Panc1 (cell line): ENCODE measurements at regions not wholly inside any gene's neighbourhood (a gene's known extent, or its start where the extent isn't known, plus 50 kb on each side); places are given as distances from the start of the nearest gene placed in this dataset.

ENCODE experiments used
- ATAC-seq: fragments of 200-7000 bp; cut with Tn5 transposase; 2 replicates; pipeline ENCODE4 v1.9.1; 2020; ENCODE audit warnings: mild to moderate bottlenecking, moderate library complexity
- BruUV-seq: library from RNA; stranded (reverse); fragments of 400-500 nt; replicated peaks from 2 replicates; lab custom pipeline; 2021; lab: Mats Ljungman, UMichigan
- CTCF ChIA-PET: fragments of 300-600 bp; sonication (Branson Sonifier 250); formaldehyde crosslinking; loops from one replicate; lab custom pipeline; 2022; ENCODE audit warnings: antibody characterized with exemption; lab: Charles Lee
- POLR2A ChIA-PET: fragments of 300-600 bp; sonication (Branson Sonifier 250); formaldehyde crosslinking; loops from one replicate; lab custom pipeline; 2022; ENCODE audit warnings: antibody characterized with exemption; lab: Charles Lee
- DNase-seq: peaks from one replicate; pipeline ENCODE4 v3.0.0-alpha.2; 2010; ENCODE audit warnings: low read depth, low spot score
- H3K27ac ChIP-seq: 2 replicates; pipeline ENCODE4 v1.5.1; 2011; ENCODE audit warnings: mild to moderate bottlenecking, low read length, inconsistent platforms
- H3K27me3 ChIP-seq: fragments of 200-500 bp; sonication (Bioruptor generic); 2 replicates; pipeline ENCODE4 v1.6.0; 2014; ENCODE audit warnings: low read length, inconsistent platforms; ENCODE audit not compliant: control insufficient read depth, insufficient read depth
- H3K36me3 ChIP-seq: fragments of 200-500 bp; sonication (Bioruptor generic); 2 replicates; pipeline ENCODE4 v1.5.1; 2014; ENCODE audit warnings: inconsistent platforms, mild to moderate bottlenecking, low read length, moderate library complexity; ENCODE audit not compliant: control insufficient read depth, insufficient read depth
- H3K4me1 ChIP-seq: 2 replicates; pipeline ENCODE4 v1.5.1; 2011; ENCODE audit warnings: inconsistent platforms, mild to moderate bottlenecking, low read length, moderate library complexity; ENCODE audit not compliant: control insufficient read depth, insufficient read depth
- H3K4me3 ChIP-seq, 2 experiments: 2 replicates each; pipeline ENCODE4 v1.5.1; 2011 to 2012; ENCODE audit warnings: low read depth in 2 of 2, low read length in 2 of 2, mild to moderate bottlenecking in 2 of 2, inconsistent platforms in 1 of 2, moderate library complexity in 1 of 2
- H3K9me3 ChIP-seq: fragments of 200-500 bp; sonication (Bioruptor generic); 2 replicates; pipeline ENCODE4 v1.5.1; 2014; ENCODE audit warnings: low read depth, mild to moderate bottlenecking, inconsistent platforms, low read length, moderate library complexity; ENCODE audit not compliant: control insufficient read depth, insufficient read depth
- POLR2AphosphoS5 ChIP-seq: IDR thresholded peaks from 2 replicates; pipeline ENCODE4 v1.6.1; 2012; ENCODE audit warnings: mild to moderate bottlenecking, low read depth, low read length, moderate library complexity
- SIN3A ChIP-seq: IDR thresholded peaks from 2 replicates; pipeline ENCODE4 v1.6.1; 2012; ENCODE audit warnings: low read depth, mild to moderate bottlenecking, low read length, moderate library complexity, borderline replicate concordance; ENCODE audit not compliant: insufficient read depth
- TCF7L2 ChIP-seq: IDR thresholded peaks from 2 replicates; pipeline ENCODE4 v1.6.1; 2011; ENCODE audit warnings: mild to moderate bottlenecking, low read depth, low read length, inconsistent platforms
- in situ Hi-C: cut with HindIII; loops from 2 replicates; pipeline ENCODE4 v1.10.0; 2016; ENCODE audit warnings: low sequenced_read_pairs, low pct_unique_long_range_greater_than_20kb
- intact Hi-C: fragments of 100-400 bp; cut with micrococcal nuclease; formaldehyde crosslinking; loops from one replicate; pipeline ENCODE4 v1.10.0; 2022; ENCODE audit not compliant: unreplicated experiment
- TF ChIP-seq, protein P1 (sequence below), 2 experiments: IDR thresholded peaks; 2 replicates each; pipeline ENCODE4 v1.6.1; 2011 to 2012; ENCODE audit warnings: low read depth in 2 of 2, control low read depth in 1 of 2, low read length in 1 of 2, mild to moderate bottlenecking in 1 of 2, moderate library complexity in 1 of 2; ENCODE audit not compliant: insufficient read depth in 1 of 2
- TF ChIP-seq, protein P2 (sequence below): fragments of 450-650 bp; IDR thresholded peaks from 2 replicates; pipeline ENCODE4 v1.5.1; 2017; ENCODE audit warnings: mild to moderate bottlenecking

DNA sequence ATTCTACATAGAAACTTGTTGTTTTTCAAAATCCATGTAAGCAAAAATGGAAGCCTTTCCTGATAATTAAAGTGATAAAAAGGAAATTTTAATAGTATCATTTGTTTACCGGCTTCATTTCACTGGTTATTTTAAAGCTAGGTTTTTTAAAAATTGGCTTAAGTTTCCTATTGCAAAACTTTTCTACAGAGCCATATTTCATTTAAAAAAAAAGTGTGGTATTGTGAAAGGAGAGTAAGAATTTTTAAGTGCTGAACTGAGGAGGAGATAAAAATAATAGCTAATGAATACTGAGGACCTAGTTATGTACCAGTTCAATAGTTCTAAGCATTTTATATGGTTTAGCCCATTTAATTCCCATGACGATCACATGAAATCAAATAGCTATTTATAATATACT, 172.2 kb upstream of the COL1A2 start:
- Histone ChIP-seq H3K4me1 (no peaks in the 10 kb centered on the region), H3K36me3 (no peaks in the 10 kb centered on the region), H3K27ac (no peak overlapping the region), H3K9me3 (no peaks in the 10 kb centered on the region), H3K4me3 (no peak overlapping the region), H3K27me3 (no peaks in the 10 kb centered on the region)
- CTCF ChIA-PET, result no interaction called here
- in situ Hi-C loops (no loop called here), intact Hi-C loops (no loop called here)
- POLR2A ChIA-PET, result no interaction called here
- TF ChIP-seq, protein P1, sequence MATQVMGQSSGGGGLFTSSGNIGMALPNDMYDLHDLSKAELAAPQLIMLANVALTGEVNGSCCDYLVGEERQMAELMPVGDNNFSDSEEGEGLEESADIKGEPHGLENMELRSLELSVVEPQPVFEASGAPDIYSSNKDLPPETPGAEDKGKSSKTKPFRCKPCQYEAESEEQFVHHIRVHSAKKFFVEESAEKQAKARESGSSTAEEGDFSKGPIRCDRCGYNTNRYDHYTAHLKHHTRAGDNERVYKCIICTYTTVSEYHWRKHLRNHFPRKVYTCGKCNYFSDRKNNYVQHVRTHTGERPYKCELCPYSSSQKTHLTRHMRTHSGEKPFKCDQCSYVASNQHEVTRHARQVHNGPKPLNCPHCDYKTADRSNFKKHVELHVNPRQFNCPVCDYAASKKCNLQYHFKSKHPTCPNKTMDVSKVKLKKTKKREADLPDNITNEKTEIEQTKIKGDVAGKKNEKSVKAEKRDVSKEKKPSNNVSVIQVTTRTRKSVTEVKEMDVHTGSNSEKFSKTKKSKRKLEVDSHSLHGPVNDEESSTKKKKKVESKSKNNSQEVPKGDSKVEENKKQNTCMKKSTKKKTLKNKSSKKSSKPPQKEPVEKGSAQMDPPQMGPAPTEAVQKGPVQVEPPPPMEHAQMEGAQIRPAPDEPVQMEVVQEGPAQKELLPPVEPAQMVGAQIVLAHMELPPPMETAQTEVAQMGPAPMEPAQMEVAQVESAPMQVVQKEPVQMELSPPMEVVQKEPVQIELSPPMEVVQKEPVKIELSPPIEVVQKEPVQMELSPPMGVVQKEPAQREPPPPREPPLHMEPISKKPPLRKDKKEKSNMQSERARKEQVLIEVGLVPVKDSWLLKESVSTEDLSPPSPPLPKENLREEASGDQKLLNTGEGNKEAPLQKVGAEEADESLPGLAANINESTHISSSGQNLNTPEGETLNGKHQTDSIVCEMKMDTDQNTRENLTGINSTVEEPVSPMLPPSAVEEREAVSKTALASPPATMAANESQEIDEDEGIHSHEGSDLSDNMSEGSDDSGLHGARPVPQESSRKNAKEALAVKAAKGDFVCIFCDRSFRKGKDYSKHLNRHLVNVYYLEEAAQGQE (IDR thresholded peaks at IDR 0.05; ENCODE audit: insufficient read depth in 1 of 2, low read depth in 2 of 2, low read length in 1 of 2), result no peak
- no peak for TF ChIP-seq TCF7L2
- TF ChIP-seq, protein P2, sequence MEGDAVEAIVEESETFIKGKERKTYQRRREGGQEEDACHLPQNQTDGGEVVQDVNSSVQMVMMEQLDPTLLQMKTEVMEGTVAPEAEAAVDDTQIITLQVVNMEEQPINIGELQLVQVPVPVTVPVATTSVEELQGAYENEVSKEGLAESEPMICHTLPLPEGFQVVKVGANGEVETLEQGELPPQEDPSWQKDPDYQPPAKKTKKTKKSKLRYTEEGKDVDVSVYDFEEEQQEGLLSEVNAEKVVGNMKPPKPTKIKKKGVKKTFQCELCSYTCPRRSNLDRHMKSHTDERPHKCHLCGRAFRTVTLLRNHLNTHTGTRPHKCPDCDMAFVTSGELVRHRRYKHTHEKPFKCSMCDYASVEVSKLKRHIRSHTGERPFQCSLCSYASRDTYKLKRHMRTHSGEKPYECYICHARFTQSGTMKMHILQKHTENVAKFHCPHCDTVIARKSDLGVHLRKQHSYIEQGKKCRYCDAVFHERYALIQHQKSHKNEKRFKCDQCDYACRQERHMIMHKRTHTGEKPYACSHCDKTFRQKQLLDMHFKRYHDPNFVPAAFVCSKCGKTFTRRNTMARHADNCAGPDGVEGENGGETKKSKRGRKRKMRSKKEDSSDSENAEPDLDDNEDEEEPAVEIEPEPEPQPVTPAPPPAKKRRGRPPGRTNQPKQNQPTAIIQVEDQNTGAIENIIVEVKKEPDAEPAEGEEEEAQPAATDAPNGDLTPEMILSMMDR, result no peak
- no peak for TF ChIP-seq POLR2AphosphoS5
- no peak for TF ChIP-seq SIN3A
- no TSS peak for BruUV-seq
- no peak for DNase-seq
- ATAC-seq, result no peak

DNA sequence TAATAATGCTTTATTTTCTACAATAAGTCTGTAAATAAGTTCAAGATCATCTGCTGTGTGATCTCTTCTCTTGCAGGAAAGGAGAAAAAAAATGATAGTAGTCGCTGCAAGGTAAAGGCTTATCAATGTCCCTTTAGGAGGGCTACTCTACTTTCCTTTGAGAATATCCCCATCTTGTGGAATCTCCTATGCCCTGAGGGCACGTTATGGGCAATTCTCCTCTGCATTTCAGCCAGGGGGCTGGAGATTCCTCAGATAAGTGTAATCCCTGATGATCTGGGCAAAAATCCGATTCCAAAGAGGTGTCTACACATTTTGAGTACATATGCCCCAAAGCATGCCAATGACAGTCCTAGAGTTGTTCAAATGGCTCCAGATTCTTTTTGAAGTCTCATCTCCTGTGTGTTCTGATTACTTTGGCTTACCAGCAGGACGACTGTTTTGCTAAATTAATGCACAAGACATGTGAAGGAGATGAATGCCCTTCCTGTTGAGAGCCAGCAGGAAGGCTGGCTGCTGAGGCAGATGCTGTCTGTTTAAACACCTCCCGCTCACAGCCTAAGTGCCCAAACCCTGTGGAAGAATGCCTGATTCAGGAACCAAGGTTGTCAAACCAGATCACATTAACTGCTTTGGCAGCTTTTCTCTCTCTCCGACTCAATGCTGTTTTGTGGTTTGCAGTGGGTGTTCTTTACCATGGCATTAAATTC, 171.2 kb upstream of the COL1A2 start:
- H3K9me3 ChIP-seq, result no peaks in the 10 kb centered on the region
- intact Hi-C loops, result no loop called here
- no peak overlapping the region for H3K4me3 ChIP-seq
- no peaks in the 10 kb centered on the region for H3K4me1 ChIP-seq
- BruUV-seq, result no TSS peak
- DNase-seq, result peak; percentile 39
- POLR2A ChIA-PET, result no interaction called here
- H3K36me3 ChIP-seq, result no peaks in the 10 kb centered on the region
- CTCF ChIA-PET, result no interaction called here
- in situ Hi-C loops, result no loop called here
- no peaks in the 10 kb centered on the region for H3K27me3 ChIP-seq
- H3K27ac ChIP-seq, result no peak overlapping the region
- peak; percentile 38 for ATAC-seq
- TF ChIP-seq SIN3A (no peak), TCF7L2 (no peak)
- TF ChIP-seq, protein P2, result peak; percentile 10; the same call in 1 of the 2 replicates
- TF ChIP-seq, protein P1 (IDR thresholded peaks at IDR 0.05; ENCODE audit: insufficient read depth in 1 of 2, low read depth in 2 of 2, low read length in 1 of 2), result no peak
